ENCODE measurements at regions not wholly inside any gene's neighbourhood (a gene's known extent, or its start where the extent isn't known, plus 50 kb on each side); places are given as distances from the start of the nearest gene placed in this dataset.

DNA sequence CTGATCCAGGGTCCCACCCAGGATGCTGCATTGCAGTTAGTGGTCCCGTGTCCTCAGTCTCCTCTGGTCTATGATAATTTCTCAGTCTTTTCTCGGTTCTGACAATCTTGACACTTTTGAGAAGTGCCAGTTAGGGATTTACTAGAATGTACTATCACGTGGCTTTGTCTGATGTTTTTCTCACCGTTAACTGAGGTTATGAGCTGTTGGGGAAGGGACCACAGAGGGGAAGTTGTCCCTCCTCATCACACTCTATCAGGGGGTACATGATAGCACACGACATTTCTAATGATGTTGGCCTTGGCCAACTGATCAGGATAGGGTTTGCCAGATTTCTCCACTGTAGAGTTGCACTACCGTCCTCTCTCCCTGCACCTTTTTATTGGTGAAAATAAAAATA is 250.9 kb upstream of the SDK2 start:
- TF ChIP-seq, protein P1, sequence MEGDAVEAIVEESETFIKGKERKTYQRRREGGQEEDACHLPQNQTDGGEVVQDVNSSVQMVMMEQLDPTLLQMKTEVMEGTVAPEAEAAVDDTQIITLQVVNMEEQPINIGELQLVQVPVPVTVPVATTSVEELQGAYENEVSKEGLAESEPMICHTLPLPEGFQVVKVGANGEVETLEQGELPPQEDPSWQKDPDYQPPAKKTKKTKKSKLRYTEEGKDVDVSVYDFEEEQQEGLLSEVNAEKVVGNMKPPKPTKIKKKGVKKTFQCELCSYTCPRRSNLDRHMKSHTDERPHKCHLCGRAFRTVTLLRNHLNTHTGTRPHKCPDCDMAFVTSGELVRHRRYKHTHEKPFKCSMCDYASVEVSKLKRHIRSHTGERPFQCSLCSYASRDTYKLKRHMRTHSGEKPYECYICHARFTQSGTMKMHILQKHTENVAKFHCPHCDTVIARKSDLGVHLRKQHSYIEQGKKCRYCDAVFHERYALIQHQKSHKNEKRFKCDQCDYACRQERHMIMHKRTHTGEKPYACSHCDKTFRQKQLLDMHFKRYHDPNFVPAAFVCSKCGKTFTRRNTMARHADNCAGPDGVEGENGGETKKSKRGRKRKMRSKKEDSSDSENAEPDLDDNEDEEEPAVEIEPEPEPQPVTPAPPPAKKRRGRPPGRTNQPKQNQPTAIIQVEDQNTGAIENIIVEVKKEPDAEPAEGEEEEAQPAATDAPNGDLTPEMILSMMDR (IDR thresholded peaks at IDR 0.05) = no peak
- TF ChIP-seq POLR2AphosphoS5 (IDR thresholded peaks at IDR 0.05) (no peak), POLR2A (IDR thresholded peaks at IDR 0.05) (no peak), EP300 (IDR thresholded peaks at IDR 0.05) (no peak)
